HepG2 (cell line): ENCODE measurements at regions not wholly inside any gene's neighbourhood (a gene's known extent, or its start where the extent isn't known, plus 50 kb on each side); places are given as distances from the start of the nearest gene placed in this dataset.

Experiments
- ATAC-seq: fragments of 200-7000 bp; cut with Tn5 transposase; 3 replicates; pipeline ENCODE4 v1.9.1; 2020; ENCODE audit warnings: mild to moderate bottlenecking, moderate library complexity
- BruUV-seq: library from RNA; stranded (reverse); fragments of 400-500 nt; replicated peaks from 2 replicates; lab custom pipeline; 2021; lab: Mats Ljungman, UMichigan
- CTCF ChIA-PET: fragments of 300-600 bp; formaldehyde crosslinking; extraction: SDS; loops from one replicate; lab custom pipeline; 2021; ENCODE audit warnings: low total read pairs, inconsistent platforms, low intra/inter-chr PET ratio; lab: Yijun Ruan, JAX
- POLR2A ChIA-PET: fragments of 350-600 bp; sonication (Branson Sonifier 250); formaldehyde crosslinking; loops from one replicate; lab custom pipeline; 2020; ENCODE audit warnings: antibody characterized with exemption, inconsistent platforms; lab: Yijun Ruan, JAX
- DNase-seq: peaks from one replicate; pipeline ENCODE4 v3.0.0-alpha.2; 2015; ENCODE audit warnings: low spot score
- FAIRE-seq: peaks from 3 replicates; lab custom pipeline; 2011; peaks lifted over from hg19 to GRCh38; lab: Jason Lieb, UNC
- H2AFZ ChIP-seq: one replicate; pipeline ENCODE4 v1.6.1; 2011; ENCODE audit warnings: low read length, inconsistent platforms
- H3K27ac ChIP-seq: fragments of 300-600 bp; 3 replicates; pipeline ENCODE4 v1.8.0; 2011; ENCODE audit warnings: mixed run types, mild to moderate bottlenecking, mixed read lengths, low read length, inconsistent platforms; ENCODE audit not compliant: insufficient read depth; ENCODE audit errors: extremely low read length
- H3K27me3 ChIP-seq, 2 experiments: fragments of 200-600 bp in 1 of 2; 2 replicates in 1 of 2; 3 replicates in 1 of 2; pipeline versions ENCODE4 v1.6.0 to v1.8.0; 2011; ENCODE audit warnings: low read length in 2 of 2, mild to moderate bottlenecking in 2 of 2, moderate library complexity in 2 of 2, inconsistent platforms in 1 of 2; ENCODE audit not compliant: insufficient read depth in 2 of 2, control insufficient read depth in 1 of 2
- H3K36me3 ChIP-seq, 2 experiments: fragments of 200-600 bp in 1 of 2; replicated peaks in 1 of 2; 2 replicates in 1 of 2; 3 replicates in 1 of 2; pipeline versions ENCODE4 v1.5.1 to v1.8.0; 2011; ENCODE audit warnings: low read length in 2 of 2, inconsistent platforms in 1 of 2; ENCODE audit not compliant: insufficient read depth in 2 of 2, control insufficient read depth in 1 of 2
- H3K4me1 ChIP-seq: 2 replicates; pipeline ENCODE4 v1.5.1; 2012; ENCODE audit warnings: low read length, inconsistent platforms; ENCODE audit not compliant: insufficient read depth
- H3K4me2 ChIP-seq: 2 replicates; pipeline ENCODE4 v1.6.0; 2011; ENCODE audit warnings: low read depth, low read length, inconsistent platforms
- H3K4me3 ChIP-seq, 3 experiments: fragments of 200-600 bp in 1 of 3; sonication (generic), shearing (Covaris generic) in 1 of 3; replicated peaks in 1 of 3; 2 replicates each; pipeline ENCODE4 v1.5.1; 2011 to 2016; ENCODE audit warnings: low read length in 3 of 3, inconsistent platforms in 2 of 3, low read depth in 2 of 3, mild to moderate bottlenecking in 2 of 3, control low read depth in 1 of 3, mixed read lengths in 1 of 3; ENCODE audit not compliant: insufficient read depth in 1 of 3
- H3K79me2 ChIP-seq: one replicate; pipeline ENCODE4 v1.6.1; 2011; ENCODE audit warnings: low read length, inconsistent platforms; ENCODE audit not compliant: insufficient read depth
- H3K9ac ChIP-seq: 2 replicates; pipeline ENCODE4 v1.6.0; 2011; ENCODE audit warnings: mild to moderate bottlenecking, low read depth, low read length, inconsistent platforms; ENCODE audit not compliant: insufficient read depth
- H3K9me3 ChIP-seq: 2 replicates; pipeline ENCODE4 v1.5.1; 2012; ENCODE audit warnings: mild to moderate bottlenecking, low read length
- H4K20me1 ChIP-seq: 2 replicates; pipeline ENCODE4 v1.6.0; 2011; ENCODE audit warnings: inconsistent platforms, mild to moderate bottlenecking, low read length, moderate library complexity; ENCODE audit not compliant: insufficient read depth
- IKZF1 ChIP-seq: fragments of 450-650 bp; IDR thresholded peaks from 2 replicates; pipeline ENCODE4 v1.7.1; 2016
- KDM5B ChIP-seq: sonication (generic); formaldehyde crosslinking; IDR thresholded peaks from 2 replicates; pipeline ENCODE4 v1.4.0; 2020; ENCODE audit warnings: missing genetic modification reagents, mild to moderate bottlenecking, borderline replicate concordance
- MAF1 ChIP-seq: sonication (generic); formaldehyde crosslinking; IDR thresholded peaks from 2 replicates; pipeline ENCODE4 v1.5.0; 2020; ENCODE audit warnings: missing genetic modification reagents, borderline replicate concordance
- NFIC ChIP-seq: IDR thresholded peaks from 2 replicates; pipeline ENCODE4 v1.6.1; 2012; ENCODE audit warnings: mild to moderate bottlenecking, low read length, inconsistent platforms
- PAF1 ChIP-seq: IDR thresholded peaks from 2 replicates; pipeline ENCODE4 v1.6.1; 2016; ENCODE audit warnings: missing genetic modification reagents, missing compliant biosample characterization
- RAD21 ChIP-seq: fragments of 450-650 bp; formaldehyde crosslinking; IDR thresholded peaks from 2 replicates; pipeline ENCODE4 v1.5.0; 2020; ENCODE audit warnings: mild to moderate bottlenecking
- RAD51 ChIP-seq: fragments of 450-650 bp; IDR thresholded peaks from 2 replicates; pipeline ENCODE4 v1.6.1; 2016; ENCODE audit warnings: borderline replicate concordance
- RARG ChIP-seq: sonication (generic); formaldehyde crosslinking; IDR thresholded peaks from 2 replicates; pipeline ENCODE4 v1.4.0; 2020; ENCODE audit warnings: low read depth, mild to moderate bottlenecking, missing genetic modification reagents
- ZNF350 ChIP-seq: sonication (generic); formaldehyde crosslinking; IDR thresholded peaks from 2 replicates; pipeline ENCODE4 v1.4.0; 2020; ENCODE audit warnings: mild to moderate bottlenecking, low read depth, missing genetic modification reagents, borderline replicate concordance
- ZNF552 ChIP-seq: sonication (generic); formaldehyde crosslinking; IDR thresholded peaks from 2 replicates; pipeline ENCODE4 v1.9.0; 2022; ENCODE audit warnings: missing genetic modification reagents, mild to moderate bottlenecking, borderline replicate concordance
- ZNF670 ChIP-seq: sonication (generic); formaldehyde crosslinking; IDR thresholded peaks from 2 replicates; pipeline ENCODE4 v1.8.0; 2022; ENCODE audit warnings: mild to moderate bottlenecking, missing genetic modification reagents, borderline replicate concordance
- WGBS: methylation state at CpG from one replicate; pipeline ENCODE4 v1.1.6; 2017; ENCODE audit warnings: low lambda C conversion rate; 5-methylcytosine and 5-hydroxymethylcytosine counted together
- in situ Hi-C: cut with HindIII; loops from 2 replicates; pipeline ENCODE4 v1.10.0; 2017; ENCODE audit warnings: low pct_unique_long_range_greater_than_20kb; ENCODE audit not compliant: extremely low pct_ligation_motif_present
- intact Hi-C: fragments of 100-400 bp; cut with micrococcal nuclease; formaldehyde crosslinking; loops from one replicate; pipeline ENCODE4 v1.10.0; 2022; ENCODE audit not compliant: unreplicated experiment
- TF ChIP-seq, protein P1 (sequence below): sonication (generic); formaldehyde crosslinking; IDR thresholded peaks from 2 replicates; pipeline ENCODE4 v1.5.1; 2020; ENCODE audit warnings: missing genetic modification reagents, mild to moderate bottlenecking, borderline replicate concordance
- TF ChIP-seq, protein P2 (sequence below): sonication (generic); formaldehyde crosslinking; IDR thresholded peaks from 2 replicates; pipeline ENCODE4 v1.5.0; 2020; ENCODE audit warnings: missing genetic modification reagents

DNA sequence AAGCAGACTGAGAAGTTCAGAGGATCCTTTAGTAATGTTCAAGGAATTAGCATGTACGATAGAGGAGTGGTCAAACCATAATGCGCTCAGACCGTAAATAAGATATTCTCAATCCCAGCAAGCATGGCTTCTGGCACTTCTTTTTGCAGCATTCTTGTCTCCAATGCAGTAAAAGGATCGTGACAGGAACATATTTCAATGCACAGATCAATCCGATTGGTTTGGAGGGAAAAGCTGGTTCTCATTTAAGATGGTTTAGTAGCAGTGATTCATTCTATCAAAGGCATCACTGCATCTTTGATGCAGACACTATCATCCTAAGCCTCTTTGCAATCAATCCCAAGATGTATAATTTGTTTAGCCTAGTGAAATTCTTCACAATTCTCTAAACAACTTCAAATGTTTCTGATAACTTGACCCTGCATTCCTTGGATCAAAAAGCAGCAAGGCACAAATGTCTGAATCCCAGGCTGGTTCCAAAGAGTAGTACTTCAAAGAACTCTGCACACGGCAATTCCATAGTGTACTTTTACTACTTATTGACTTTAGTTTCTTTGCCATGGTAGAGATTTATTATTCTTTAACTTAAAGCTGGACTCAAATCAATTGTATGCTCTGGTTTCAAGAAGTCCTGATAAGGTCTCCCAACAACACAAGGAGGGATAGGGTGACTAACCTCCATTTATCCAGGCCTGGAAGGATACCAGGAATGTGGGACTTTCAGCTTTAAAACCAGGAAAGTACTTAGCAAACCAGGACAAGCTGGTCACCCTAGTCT is 96.8 kb upstream of the MDM1 start:
- 43% methylated on average over 6 of the region's 6 CpGs for WGBS
- CTCF ChIA-PET = no interaction called here
- intact Hi-C loops = no loop called here
- TF ChIP-seq, protein P1, sequence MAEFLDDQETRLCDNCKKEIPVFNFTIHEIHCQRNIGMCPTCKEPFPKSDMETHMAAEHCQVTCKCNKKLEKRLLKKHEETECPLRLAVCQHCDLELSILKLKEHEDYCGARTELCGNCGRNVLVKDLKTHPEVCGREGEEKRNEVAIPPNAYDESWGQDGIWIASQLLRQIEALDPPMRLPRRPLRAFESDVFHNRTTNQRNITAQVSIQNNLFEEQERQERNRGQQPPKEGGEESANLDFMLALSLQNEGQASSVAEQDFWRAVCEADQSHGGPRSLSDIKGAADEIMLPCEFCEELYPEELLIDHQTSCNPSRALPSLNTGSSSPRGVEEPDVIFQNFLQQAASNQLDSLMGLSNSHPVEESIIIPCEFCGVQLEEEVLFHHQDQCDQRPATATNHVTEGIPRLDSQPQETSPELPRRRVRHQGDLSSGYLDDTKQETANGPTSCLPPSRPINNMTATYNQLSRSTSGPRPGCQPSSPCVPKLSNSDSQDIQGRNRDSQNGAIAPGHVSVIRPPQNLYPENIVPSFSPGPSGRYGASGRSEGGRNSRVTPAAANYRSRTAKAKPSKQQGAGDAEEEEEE (CRISPR knock-in tag) = no peak
- TF ChIP-seq IKZF1 (no peak), ZNF350 (CRISPR knock-in tag) (no peak), PAF1 (no peak), RAD21 (CRISPR knock-in tag) (no peak), RAD51 (no peak), KDM5B (CRISPR knock-in tag) (no peak), NFIC (no peak), ZNF552 (CRISPR knock-in tag) (no peak), MAF1 (CRISPR knock-in tag) (no peak), RARG (CRISPR knock-in tag) (no peak), ZNF670 (CRISPR knock-in tag) (no peak)
- TF ChIP-seq, protein P2, sequence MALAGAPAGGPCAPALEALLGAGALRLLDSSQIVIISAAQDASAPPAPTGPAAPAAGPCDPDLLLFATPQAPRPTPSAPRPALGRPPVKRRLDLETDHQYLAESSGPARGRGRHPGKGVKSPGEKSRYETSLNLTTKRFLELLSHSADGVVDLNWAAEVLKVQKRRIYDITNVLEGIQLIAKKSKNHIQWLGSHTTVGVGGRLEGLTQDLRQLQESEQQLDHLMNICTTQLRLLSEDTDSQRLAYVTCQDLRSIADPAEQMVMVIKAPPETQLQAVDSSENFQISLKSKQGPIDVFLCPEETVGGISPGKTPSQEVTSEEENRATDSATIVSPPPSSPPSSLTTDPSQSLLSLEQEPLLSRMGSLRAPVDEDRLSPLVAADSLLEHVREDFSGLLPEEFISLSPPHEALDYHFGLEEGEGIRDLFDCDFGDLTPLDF = no peak
- Histone ChIP-seq H2AFZ (no peak overlapping the region), H4K20me1 (no peaks in the 10 kb centered on the region), H3K4me1 (0 out of 2 replicates have a peak, but pooled peaks cover 8% of the 10 kb centered on the region), H3K4me2 (no peak overlapping the region), H3K4me3 (no peak overlapping the region), H3K36me3 (no peaks in the 10 kb centered on the region), H3K9ac (no peak overlapping the region), H3K27ac (no peak overlapping the region), H3K79me2 (no peaks in the 10 kb centered on the region), H3K27me3 (no peaks in the 10 kb centered on the region), H3K9me3 (no peaks in the 10 kb centered on the region)
- FAIRE-seq (no peak), DNase-seq (peak; percentile 5), ATAC-seq (no peak)
- in situ Hi-C loops = no loop called here
- POLR2A ChIA-PET = no interaction called here
- no TSS peak for BruUV-seq
